Suprapubic skin (tissue), 4 donors: ENCODE measurements at regions not wholly inside any gene's neighbourhood (a gene's known extent, or its start where the extent isn't known, plus 50 kb on each side); places are given as distances from the start of the nearest gene placed in this dataset.

Experiments used
- DNase-seq, 2 donors: peaks; one replicate each; pipeline ENCODE4 v3.0.0-alpha.2; 2019; ENCODE audit warnings: low spot score in 2 of 2
- H3K27ac ChIP-seq: fragments of 200-600 bp; sonication (generic); one replicate; pipeline ENCODE4 v1.5.1; 2019
- H3K27me3 ChIP-seq: fragments of 200-600 bp; sonication (generic); one replicate; pipeline ENCODE4 v1.5.1; 2019
- H3K36me3 ChIP-seq: fragments of 200-600 bp; sonication (generic); one replicate; pipeline ENCODE4 v1.5.1; 2019
- H3K4me1 ChIP-seq: fragments of 200-600 bp; sonication (generic); one replicate; pipeline ENCODE4 v1.5.1; 2019
- H3K4me3 ChIP-seq: fragments of 200-600 bp; sonication (generic); one replicate; pipeline ENCODE4 v1.5.1; 2019; ENCODE audit warnings: mild to moderate bottlenecking
- H3K9me3 ChIP-seq: fragments of 200-600 bp; sonication (generic); one replicate; pipeline ENCODE4 v1.5.1; 2019
- EP300 ChIP-seq: sonication (generic); formaldehyde crosslinking; IDR thresholded peaks from one replicate; pipeline ENCODE4 v1.6.1; 2017; ENCODE audit warnings: antibody characterized with exemption
- POLR2A ChIP-seq, 2 donors: fragments of 450-650 bp; IDR thresholded peaks; one replicate each; pipeline ENCODE4 v1.6.1; 2017; ENCODE audit warnings: antibody characterized with exemption in 2 of 2, mild to moderate bottlenecking in 2 of 2, moderate library complexity in 2 of 2
- POLR2AphosphoS5 ChIP-seq, 3 donors: sonication (generic); formaldehyde crosslinking; IDR thresholded peaks; one replicate each; pipeline ENCODE4 v1.6.1; 2017; ENCODE audit warnings: antibody characterized with exemption in 3 of 3
- WGBS: methylation state at CpG from one replicate; pipeline ENCODE4 v1.1.5; 2018; 5-methylcytosine and 5-hydroxymethylcytosine counted together
- TF ChIP-seq, protein P1 (sequence below), 2 donors: fragments of 200-600 bp in 1 of 2; fragments of 450-650 bp in 1 of 2; sonication (generic) in 1 of 2; IDR thresholded peaks; one replicate each; pipeline ENCODE4 v1.5.1; 2016 to 2019; ENCODE audit warnings: antibody characterized with exemption in 2 of 2, mild to moderate bottlenecking in 1 of 2, moderate library complexity in 1 of 2

DNA sequence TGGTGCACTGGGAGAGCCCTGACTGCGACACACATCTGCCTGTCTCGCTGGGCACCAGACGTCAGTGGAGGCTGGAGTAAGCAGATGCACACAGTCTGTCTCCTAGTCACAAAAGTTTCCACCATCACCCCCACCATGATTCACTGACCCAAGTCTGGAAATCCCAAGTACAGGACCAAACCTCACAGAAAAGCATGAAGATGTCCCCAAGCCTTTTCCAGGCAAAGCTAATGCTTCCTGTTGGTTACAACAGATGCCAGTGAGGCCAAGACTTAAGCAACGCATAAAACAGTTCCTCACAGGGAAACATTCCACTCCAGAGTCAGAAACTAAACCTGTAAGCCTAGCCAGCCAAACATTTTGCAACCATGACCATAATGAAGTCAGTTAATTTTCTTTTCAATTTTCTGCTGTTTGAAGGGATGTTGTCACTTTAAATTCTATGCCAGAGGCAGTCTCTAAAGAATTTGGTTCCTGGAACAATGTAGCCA is 259.3 kb upstream of the SLC30A5 start:
- peak overlapping the region; percentile 39 for H3K27ac ChIP-seq
- no peaks in the 10 kb centered on the region for H3K9me3 ChIP-seq
- no peaks in the 10 kb centered on the region for H3K27me3 ChIP-seq
- peaks cover 17% of the 10 kb centered on the region for H3K4me1 ChIP-seq
- DNase-seq = peak; percentile 63 to 75
- H3K4me3 ChIP-seq = no peak overlapping the region
- H3K36me3 ChIP-seq = no peaks in the 10 kb centered on the region
- TF ChIP-seq, protein P1, sequence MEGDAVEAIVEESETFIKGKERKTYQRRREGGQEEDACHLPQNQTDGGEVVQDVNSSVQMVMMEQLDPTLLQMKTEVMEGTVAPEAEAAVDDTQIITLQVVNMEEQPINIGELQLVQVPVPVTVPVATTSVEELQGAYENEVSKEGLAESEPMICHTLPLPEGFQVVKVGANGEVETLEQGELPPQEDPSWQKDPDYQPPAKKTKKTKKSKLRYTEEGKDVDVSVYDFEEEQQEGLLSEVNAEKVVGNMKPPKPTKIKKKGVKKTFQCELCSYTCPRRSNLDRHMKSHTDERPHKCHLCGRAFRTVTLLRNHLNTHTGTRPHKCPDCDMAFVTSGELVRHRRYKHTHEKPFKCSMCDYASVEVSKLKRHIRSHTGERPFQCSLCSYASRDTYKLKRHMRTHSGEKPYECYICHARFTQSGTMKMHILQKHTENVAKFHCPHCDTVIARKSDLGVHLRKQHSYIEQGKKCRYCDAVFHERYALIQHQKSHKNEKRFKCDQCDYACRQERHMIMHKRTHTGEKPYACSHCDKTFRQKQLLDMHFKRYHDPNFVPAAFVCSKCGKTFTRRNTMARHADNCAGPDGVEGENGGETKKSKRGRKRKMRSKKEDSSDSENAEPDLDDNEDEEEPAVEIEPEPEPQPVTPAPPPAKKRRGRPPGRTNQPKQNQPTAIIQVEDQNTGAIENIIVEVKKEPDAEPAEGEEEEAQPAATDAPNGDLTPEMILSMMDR (IDR thresholded peaks at IDR 0.05) = no peak
- peak in 2 of 3 donors; percentile 66 to 86 for TF ChIP-seq POLR2AphosphoS5 (IDR thresholded peaks at IDR 0.05)
- 77% methylated on average over 4 of the region's 4 CpGs for WGBS

DNA sequence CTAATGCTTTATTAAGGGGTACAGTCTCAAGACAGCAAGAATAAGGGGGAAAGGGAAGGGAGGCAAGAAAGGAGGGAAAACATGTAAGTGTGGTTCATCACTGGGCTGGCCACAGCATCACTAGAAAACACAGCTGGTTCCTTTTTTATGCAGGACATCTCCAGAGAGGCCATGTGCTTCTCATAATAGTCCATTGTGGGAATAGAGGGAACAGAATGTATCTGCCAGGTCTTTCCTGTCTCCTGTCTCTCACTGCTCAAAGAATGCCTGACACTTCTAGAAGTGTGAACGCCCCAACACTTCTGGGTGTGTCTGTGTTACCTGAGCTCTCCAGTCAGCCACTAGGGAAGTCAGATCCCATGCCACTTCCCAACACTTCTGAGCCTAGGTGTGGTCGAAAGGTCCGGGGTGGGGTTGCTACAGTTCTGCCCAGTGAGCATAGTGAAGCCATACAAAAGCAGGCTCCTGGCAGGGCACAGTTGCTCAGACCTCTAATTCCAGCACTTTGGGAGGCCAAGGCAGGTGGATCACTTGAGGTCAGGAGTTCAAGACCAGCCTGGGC is 255.6 kb upstream of the SLC30A5 start:
- H3K36me3 ChIP-seq = no peaks in the 10 kb centered on the region
- 47% methylated on average over 2 of the region's 3 CpGs for WGBS
- H3K4me1 ChIP-seq = peaks cover 21% of the 10 kb centered on the region
- H3K27me3 ChIP-seq = no peaks in the 10 kb centered on the region
- H3K4me3 ChIP-seq = no peak overlapping the region
- H3K27ac ChIP-seq = peak overlapping the region; percentile 67
- no peaks in the 10 kb centered on the region for H3K9me3 ChIP-seq
- TF ChIP-seq POLR2AphosphoS5 (IDR thresholded peaks at IDR 0.05) (peak in 1 of 3 donors; percentile 9), EP300 (no peak), POLR2A (IDR thresholded peaks at IDR 0.05) (no peak)
- TF ChIP-seq, protein P1 (IDR thresholded peaks at IDR 0.05) = no peak
- peak in 1 of 2 donors; percentile 76 for DNase-seq

DNA sequence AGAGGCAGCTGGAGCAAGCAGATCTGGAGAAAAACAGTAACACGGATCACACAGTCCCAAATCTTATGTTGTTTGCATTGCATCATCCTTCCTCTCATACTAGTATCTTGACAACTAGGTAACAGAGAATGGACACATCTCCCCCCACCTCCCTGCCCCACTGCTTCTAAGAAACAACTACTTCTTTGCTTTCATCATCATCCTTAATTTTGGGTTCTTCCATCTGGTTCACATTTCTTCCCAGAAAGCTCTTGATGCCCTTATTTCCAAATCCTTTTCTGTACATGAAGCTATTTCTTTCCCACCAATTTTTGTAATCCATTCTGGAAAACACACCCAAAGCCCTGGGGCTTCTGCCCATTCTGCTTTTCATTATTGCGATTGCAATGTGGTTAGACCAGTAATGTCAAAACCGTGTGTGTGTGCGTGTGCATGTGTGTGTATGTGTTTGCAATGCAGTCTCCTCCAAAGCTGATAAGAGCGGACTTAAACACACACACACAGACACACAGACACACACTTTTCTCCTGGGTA is 254.7 kb upstream of the SLC30A5 start:
- WGBS = 33% methylated on average over 5 of the region's 5 CpGs
- Histone ChIP-seq H3K36me3 (no peaks in the 10 kb centered on the region), H3K27me3 (no peaks in the 10 kb centered on the region), H3K4me1 (peaks cover 21% of the 10 kb centered on the region), H3K27ac (peak overlapping the region; percentile 67), H3K4me3 (no peak overlapping the region), H3K9me3 (no peaks in the 10 kb centered on the region)
- peak; percentile 76 for DNase-seq
- no peak for TF ChIP-seq EP300
- TF ChIP-seq, protein P1 (IDR thresholded peaks at IDR 0.05) = no peak
- no peak for TF ChIP-seq POLR2A (IDR thresholded peaks at IDR 0.05)
- peak in 2 of 3 donors; percentile 64 to 86 for TF ChIP-seq POLR2AphosphoS5 (IDR thresholded peaks at IDR 0.05)

DNA sequence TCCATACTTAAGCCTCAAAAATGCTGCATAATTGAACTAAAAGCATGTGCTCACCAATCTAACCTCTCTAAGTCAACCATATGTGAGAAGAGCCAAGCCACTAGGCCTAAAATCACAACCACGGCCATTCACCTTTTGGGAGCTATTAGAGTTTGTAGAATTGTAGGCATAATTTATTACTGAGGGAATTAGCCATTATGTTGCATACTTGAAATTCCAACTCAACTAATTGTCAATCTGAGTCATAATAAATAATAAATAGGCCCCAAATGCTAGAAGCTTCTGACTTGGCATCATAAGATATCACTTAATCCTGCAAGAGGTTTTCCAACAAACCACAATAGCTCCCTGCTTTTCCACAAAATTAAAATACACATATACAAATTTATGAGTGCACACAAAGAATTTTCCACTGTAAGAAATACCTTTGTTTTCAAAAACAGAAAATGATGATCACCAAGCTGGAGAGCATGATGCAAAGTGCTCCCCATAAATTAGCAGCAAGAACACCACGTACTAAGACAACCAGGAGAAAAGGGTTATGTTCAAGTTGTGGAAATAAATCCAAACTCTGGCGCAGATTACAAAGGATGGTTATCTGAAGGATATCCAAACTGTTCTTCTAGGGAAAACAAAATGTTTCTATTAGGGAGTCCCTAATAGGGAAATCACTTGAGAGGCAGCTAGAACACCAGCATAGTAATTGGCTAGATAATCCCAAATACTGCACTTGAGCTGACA is 250.0 kb upstream of the SLC30A5 start:
- H3K27me3 ChIP-seq = no peaks in the 10 kb centered on the region
- H3K27ac ChIP-seq = no peak overlapping the region
- TF ChIP-seq EP300 (no peak), POLR2AphosphoS5 (IDR thresholded peaks at IDR 0.05) (peak in 1 of 3 donors; percentile 45)
- WGBS = 84% methylated on average over 3 of the region's 3 CpGs
- DNase-seq = no peak
- H3K4me3 ChIP-seq = no peak overlapping the region
- H3K9me3 ChIP-seq = no peaks in the 10 kb centered on the region
- H3K4me1 ChIP-seq = peaks cover 15% of the 10 kb centered on the region
- H3K36me3 ChIP-seq = no peaks in the 10 kb centered on the region

DNA sequence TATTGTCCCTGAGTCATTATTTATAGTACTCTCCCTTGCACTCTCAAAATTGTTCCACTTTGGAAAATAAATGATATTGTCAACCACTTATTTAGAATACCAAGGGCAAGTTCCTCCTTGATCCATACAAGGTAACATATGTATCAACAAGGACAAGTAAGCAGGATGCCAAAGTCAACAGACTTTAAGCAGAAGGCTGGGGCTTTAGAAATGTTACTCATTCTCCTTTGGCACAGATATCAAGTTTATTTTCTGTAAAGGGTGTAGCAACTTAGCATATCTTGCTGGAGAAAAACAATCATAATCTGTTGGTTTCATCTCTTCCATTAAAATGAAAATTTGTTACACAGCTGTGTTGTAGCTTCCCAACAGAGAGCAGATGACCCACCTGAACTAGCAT is 248.7 kb upstream of the SLC30A5 start:
- H3K4me1 ChIP-seq = peaks cover 4% of the 10 kb centered on the region
- H3K27ac ChIP-seq = no peak overlapping the region
- H3K27me3 ChIP-seq = no peaks in the 10 kb centered on the region
- TF ChIP-seq POLR2A (IDR thresholded peaks at IDR 0.05) (no peak), POLR2AphosphoS5 (IDR thresholded peaks at IDR 0.05) (no peak), EP300 (no peak)
- TF ChIP-seq, protein P1 (IDR thresholded peaks at IDR 0.05) = no peak
- no peak overlapping the region for H3K4me3 ChIP-seq
- no peak for DNase-seq
- no peaks in the 10 kb centered on the region for H3K9me3 ChIP-seq
- H3K36me3 ChIP-seq = no peaks in the 10 kb centered on the region
